GM21447 (cell line): ENCODE measurements at regions not wholly inside any gene's neighbourhood (a gene's known extent, or its start where the extent isn't known, plus 50 kb on each side); places are given as distances from the start of the nearest gene placed in this dataset.
"Not testable (repeated sequence)": the region's sequence is repeated elsewhere in the genome, so short reads cannot be mapped to it uniquely, and the experiment has no call there.

Experiments used
- ATAC-seq: cut with Tn5 transposase; IDR thresholded peaks from one replicate; pipeline ENCODE4 v1.9.1; 2021; ENCODE audit not compliant: unreplicated experiment

DNA sequence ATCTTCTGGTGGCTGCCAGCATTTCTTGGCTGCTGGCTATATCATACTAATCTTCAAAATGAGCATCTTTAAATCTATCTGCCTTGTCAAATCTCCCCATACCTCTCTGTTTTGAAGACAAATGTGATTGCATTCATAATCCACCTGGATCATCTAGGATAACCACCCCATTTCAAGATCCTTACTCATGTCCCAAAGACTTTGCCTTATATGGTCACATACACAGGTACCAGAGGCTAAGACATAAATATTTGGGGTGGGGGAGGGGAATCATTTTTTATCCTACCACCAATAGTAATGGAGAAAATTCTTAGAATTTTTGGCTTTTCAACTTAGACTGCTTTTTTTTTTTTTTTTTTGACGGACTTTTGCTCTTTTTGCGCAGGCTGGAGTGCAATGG is 970.8 kb downstream of the PLOD2 start:
- no peak for ATAC-seq

DNA sequence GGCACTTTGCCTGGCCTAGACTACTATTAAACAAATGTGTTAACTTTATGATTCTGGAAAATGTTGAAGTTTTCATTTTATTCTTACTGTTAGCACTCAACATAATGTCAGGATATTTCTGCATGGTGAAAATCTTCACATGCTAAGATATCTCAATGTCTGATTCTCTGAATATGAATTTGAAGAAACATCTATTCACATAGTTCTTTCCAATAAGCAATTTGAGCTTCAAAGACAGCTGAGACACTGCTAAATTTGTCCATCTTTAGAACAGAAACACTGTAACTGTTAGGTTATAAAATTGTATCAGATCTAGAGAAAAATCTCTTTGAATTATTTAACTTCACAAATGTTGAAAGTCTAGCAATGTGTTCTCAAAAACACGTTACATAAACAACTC is 970.2 kb downstream of the PLOD2 start:
- no peak for ATAC-seq

DNA sequence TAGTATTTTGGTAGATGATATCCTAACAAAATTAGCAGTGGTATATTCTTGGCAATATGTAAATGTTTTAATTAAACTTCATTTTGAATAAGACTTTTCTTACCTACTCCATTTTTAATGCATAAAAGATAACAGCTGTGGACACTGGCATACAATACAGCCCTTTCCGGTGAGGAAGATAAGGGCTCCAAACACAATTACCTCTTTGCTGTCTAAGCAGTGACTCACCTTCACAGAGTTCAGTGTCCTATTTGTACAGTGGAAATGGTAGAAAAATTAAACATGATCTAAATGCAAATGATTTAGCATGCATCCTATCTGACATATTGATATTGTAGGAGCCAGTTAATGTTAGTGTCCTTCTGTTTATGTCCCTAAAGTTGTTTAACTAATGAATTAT is 969.4 kb downstream of the PLOD2 start:
- no peak for ATAC-seq

DNA sequence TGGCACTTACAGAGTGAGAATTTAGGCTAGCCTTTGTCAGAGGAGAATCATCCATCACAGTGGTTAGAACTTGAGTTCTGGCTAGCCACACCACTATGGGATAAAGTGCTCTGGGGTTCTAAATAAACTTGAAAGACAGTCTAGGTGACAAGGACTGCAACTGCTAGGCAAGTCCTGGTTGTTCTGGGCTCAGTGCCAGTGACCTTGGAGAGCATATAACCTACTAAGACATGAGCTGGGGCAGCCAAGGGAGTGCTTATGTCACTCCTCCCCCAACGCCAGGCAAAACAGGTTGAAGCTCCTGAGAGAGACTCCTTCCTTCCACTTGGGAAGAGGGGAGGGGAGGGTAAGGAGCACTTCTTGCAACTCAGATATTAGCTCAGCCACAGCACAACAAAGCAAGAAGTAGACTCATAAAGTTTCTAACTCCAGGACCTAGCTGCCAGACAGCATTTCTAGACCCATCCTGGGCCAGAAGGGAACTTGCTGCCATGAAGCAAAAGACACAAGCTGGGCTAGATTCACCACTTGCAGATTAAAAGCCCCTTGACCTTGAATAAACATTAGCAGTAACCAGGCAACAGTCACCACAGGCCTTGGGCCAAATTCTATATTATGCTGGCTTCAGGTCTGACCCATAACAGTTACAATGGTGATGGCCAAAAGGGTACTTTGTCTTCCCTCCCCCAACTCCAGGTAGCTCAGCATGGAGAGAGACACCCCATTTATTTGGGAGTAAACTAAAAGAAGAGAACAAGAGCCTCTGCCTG is 963.7 kb downstream of the PLOD2 start:
- ATAC-seq = no peak

GRCh38 chr3:145197821-145198220 is 963.2 kb downstream of the PLOD2 start:
- ATAC-seq = no peak

GRCh38 chr3:145209561-145209960 is 951.4 kb downstream of the PLOD2 start:
- ATAC-seq = no peak

DNA sequence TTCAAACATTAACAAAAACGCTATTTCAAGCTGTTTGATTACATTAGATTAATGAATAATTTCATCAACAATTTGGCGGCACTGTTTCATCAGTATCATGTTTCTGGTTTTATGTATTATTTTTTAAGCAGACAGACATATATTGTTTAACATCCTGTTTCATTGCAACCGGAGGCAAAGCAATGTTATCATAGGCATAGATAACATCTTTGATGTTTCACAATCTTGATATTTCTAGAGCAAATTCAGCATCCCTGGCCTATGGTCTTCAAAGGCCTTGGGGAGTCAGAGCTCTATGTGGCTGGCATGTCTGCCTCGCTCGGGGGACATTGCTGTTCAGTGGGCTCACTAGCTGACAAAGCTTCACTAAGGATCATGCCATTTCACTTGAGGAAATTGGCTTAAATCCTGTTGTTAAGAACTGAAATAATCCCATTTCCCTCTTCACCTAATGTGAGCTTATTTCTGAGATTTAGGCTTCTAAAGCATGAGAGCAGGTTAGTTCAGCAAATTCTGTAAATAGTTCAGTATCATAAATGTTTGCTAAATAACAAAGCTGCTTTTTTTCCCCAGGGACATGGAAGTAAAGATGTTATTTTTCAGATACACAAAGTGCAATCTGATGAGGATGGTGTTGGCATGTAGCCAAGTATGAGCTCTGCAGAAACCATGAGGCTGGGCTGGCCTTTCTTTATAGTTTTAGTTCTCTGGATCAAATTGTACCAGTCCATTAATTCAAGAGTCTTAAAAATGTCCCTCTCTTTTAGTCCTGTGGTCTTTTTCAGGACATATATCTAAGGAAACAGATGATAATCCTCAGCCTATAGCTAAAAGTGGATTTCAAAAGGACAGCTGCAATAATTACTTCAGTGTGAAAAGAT is 941.4 kb downstream of the PLOD2 start:
- no peak for ATAC-seq

DNA sequence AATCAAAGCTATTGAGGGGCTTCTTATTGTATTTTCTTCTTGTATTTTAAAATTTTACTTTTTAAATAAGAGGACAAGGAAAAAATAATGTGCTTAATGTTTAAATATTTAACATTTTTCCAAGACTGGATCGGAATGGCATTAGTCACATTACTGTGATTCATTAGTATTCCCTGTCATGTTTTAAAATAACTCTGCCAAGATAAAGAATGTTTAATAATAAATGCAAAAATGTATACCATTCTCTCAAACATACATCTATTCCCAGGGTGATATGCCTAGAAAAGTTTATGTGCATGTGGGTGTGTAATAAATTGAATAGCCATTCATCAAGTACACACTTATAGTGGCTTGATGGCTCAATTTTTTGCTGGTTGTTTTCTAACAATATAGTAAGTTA is 936.1 kb downstream of the PLOD2 start:
- ATAC-seq = no peak

DNA sequence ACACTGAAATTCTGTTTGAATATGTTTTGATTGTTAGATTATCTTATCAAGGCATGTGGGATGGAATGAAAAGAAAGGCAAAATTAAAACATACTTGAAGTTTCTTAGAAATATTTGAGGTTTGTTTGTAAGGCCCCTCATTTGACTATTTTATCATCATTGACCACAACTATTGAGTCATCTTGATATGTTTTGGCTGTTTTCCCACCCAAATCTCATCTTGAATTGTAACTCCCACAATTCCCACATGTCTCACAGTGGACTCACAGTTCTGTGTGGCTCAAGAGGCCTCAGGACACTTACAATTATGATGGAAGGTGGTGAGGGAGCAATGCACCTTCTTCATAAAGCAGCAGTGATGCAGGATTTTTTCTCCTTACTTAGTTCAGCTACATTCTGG is 917.1 kb downstream of the PLOD2 start:
- no peak for ATAC-seq

DNA sequence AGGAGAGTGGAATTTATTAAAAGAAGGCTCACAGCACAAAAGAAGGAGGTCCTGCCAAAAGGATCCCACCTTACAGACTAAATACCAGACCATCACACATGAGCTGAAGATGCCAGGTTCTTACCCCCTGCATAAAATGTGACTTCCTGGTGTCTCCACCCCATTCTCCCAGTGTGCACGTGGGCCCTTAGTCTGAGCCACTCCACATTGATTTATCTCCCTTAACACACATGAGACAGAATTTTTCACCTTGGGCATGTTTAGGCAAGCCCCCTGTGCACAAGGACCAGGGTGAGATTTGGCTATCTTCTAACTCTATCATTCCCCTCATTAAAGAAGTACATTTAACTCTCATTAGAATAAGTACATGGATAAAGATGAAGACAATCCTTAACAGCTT is 916.7 kb downstream of the PLOD2 start:
- ATAC-seq = no peak

DNA sequence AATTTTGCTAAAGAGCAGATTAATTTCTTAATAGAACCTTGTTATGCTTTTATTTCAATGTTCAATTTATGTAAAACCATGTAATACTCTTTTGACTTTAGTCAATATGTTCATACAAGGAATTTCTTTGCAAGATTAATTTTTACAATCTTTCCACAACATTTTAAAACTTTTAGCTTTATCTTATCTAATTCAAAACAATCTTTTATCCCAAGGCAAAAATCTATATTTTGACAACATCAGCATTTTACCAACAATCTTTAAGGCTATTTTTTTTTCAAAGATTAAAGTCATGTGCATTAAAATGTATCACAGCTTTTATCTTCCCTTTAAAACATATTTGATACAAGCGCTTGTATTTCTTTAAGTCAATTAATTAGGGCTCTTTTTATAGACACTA is 914.7 kb downstream of the PLOD2 start:
- no peak for ATAC-seq

DNA sequence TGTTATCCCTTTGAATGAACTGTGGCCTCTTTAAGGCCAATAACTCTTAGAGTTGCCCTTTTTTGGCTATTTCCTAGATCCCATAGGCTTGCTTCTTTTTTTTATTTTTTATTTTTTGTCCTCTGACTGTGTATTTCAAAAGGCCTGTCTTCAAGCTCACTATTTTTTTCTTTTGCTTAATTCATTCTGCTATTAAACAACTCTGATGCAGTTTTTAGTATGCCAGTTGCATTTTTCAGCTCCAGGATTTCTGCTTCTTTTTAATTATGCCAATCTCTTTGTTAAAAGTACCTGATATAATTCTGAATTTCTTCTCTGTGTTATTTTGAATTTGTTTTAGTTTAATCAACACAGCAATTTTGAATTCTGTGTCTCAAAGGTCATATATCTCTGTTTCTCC is 912.1 kb downstream of the PLOD2 start:
- ATAC-seq = no peak

GRCh38 chr3:145251311-145251710 is 909.7 kb downstream of the PLOD2 start:
- no peak for ATAC-seq

DNA sequence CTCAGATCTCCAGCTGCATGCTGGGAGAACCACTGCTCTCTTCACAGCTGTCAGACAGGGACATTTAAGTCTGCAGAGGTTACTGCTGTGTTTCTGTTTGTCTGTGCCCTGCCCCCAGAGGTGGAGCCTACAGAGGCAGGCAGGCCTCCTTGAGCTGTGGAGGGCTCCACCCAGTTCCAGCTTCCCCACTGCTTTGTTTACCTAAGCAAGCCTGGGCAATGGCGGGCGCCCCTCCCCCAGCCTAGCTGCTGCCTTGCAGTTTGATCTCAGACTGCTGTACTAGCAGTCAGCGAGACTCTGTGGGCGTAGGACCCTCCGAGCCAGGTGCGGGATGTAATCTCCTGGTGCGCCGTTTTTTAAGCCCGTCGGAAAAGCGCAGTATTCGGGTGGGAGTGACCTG is 903.0 kb downstream of the PLOD2 start:
- not testable (repeated sequence) for ATAC-seq

- no peak for ATAC-seq
Observed at GRCh38 chr3:145259166-145259880, 901.7 kb downstream of the PLOD2 start.

DNA sequence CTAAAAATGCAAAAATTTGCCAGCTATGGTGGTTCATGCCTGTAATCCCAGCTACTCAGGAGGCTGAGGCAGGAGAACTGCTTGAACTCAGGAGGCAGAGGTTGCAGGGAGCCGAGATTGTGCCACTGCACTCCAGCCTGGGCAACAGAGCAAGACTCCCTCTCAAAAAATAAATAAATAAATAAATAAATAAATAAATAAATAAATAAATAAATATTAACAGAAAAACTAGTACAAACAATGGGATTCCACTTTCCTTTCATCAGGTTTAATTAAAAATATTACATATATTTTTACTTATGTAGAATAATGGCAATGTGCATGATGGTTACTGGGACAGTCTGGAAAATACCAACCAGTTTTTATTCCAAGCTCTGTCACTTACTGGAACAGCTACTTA is 897.5 kb downstream of the PLOD2 start:
- ATAC-seq = not testable (repeated sequence)

GRCh38 chr3:145266368-145266767 is 894.6 kb downstream of the PLOD2 start:
- no peak for ATAC-seq

DNA sequence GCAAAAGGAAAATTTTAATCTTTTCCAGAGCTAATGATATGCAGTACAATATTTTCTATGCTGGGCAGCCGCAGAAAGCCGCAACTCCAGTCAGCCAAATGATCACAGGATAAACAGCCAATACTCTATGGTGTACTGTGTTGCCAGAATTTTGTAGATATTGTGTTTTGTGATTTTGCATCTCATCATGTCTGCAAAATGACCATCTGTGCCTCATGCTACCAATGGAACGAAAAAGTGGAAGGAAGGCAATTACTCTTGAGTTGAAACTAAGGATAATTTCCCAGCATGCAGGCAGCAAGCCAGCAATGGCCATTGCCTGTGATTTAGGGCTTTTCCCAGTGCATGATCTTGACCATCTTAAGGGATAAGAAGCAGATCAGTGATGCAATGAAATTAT is 891.9 kb downstream of the PLOD2 start:
- ATAC-seq = no peak

- ATAC-seq = no peak
Observed at GRCh38 chr3:145272684-145273083, 888.3 kb downstream of the PLOD2 start.

DNA sequence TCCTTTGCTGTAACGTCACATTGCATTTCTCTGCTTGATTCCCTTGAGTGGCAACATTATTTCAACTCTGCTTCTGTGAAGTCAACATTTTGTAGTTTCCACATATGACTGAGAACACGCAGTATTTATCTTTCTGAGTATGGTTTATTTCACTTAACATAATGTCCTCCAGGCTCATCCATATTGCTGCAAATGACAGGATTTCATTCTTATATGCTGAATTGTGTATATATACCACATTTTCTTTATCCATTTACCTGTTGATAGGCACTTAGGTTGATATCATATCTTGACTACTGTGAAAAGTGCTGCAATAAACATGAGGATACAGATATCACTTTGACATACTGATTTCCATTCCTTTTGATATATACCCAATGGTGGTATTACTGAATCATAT is 878.5 kb downstream of the PLOD2 start:
- no peak for ATAC-seq

GRCh38 chr3:145286937-145287336 is 874.0 kb downstream of the PLOD2 start:
- ATAC-seq = peak; percentile 54

DNA sequence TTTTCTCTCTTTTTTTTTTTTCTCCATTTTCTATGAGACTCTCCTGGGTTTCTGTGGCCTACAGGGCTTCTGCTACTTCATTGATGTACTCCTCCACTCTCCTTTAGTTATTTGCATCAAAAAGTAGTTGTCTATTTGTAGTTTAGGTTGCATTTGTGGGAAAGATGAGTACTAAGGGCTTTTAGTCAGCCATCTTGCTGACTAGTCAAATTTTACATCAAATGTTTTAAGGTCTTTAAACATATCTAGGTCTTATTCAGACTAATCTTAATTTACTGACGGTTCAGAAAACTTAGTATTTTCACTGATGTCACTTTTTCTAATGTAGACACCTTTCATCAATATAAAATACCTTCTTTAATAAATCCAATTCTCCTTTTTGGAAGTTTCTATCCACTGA is 871.0 kb downstream of the PLOD2 start:
- ATAC-seq = no peak
